Esophagus muscularis mucosa (tissue), 3 donors: ENCODE measurements at regions not wholly inside any gene's neighbourhood (a gene's known extent, or its start where the extent isn't known, plus 50 kb on each side); places are given as distances from the start of the nearest gene placed in this dataset.

Experiments used
- CTCF ChIP-seq, 3 experiments: fragments of 200-600 bp in 2 of 3; fragments of 450-650 bp in 1 of 3; sonication (generic) in 2 of 3; IDR thresholded peaks; one replicate each; pipeline ENCODE4 v1.5.1; 2017 to 2019; ENCODE audit warnings: antibody characterized with exemption in 3 of 3, mild to moderate bottlenecking in 2 of 3, moderate library complexity in 1 of 3
- POLR2AphosphoS5 ChIP-seq, 2 donors: sonication (generic); formaldehyde crosslinking; IDR thresholded peaks; one replicate each; pipeline ENCODE4 v1.6.1; 2017; ENCODE audit warnings: antibody characterized with exemption in 2 of 2

DNA sequence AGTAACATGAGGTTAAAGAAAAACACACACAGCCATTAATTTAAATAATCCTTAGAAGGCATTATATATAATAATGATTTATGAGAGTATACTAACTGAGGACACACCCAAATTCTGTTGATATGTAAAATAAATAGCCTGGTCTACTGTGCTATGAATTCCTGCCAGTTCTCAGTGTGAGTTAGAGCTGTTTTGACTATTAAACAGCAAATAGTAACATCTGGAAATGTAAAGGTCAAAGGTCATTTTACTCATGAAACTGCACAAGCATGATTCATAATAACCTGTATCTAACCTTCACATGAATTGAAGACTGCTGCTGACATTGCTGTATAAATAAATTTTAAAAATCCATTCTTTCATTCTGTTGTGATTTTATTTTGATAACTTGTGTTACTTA lies 966.7 kb downstream of the SLC6A15 start:
- TF ChIP-seq POLR2AphosphoS5 (IDR thresholded peaks at IDR 0.05), result no peak
- TF ChIP-seq CTCF (IDR thresholded peaks at IDR 0.05), result no peak
